ENCODE measurements at regions not wholly inside any gene's neighbourhood (a gene's known extent, or its start where the extent isn't known, plus 50 kb on each side); places are given as distances from the start of the nearest gene placed in this dataset.
"Not testable (repeated sequence)": the region's sequence is repeated elsewhere in the genome, so short reads cannot be mapped to it uniquely, and the experiment has no call there.

- no peaks in the 10 kb centered on the region for H3K4me1 ChIP-seq (ENCODE audit: insufficient read depth, low read length)
- no peaks in the 10 kb centered on the region for H3K27me3 ChIP-seq (ENCODE audit: control insufficient read depth in 1 of 2, insufficient read depth in 2 of 2, low read length in 2 of 2)
- no peak overlapping the region for H3K4me3 ChIP-seq (ENCODE audit: low read depth in 1 of 2, low read length in 2 of 2)
- no peaks in the 10 kb centered on the region for H3K9me3 ChIP-seq (ENCODE audit: low read length)
- H3K9ac ChIP-seq (ENCODE audit: low read length), result no peak overlapping the region
- no peak overlapping the region for H3K27ac ChIP-seq (ENCODE audit: low read depth, low read length)
- H3K36me3 ChIP-seq (ENCODE audit: insufficient read depth, low read length), result no peaks in the 10 kb centered on the region
Measured at GRCh38 chr5:4614088-4614487, 526.0 kb upstream of the ADAMTS16 start.

- H3K4me1 ChIP-seq (ENCODE audit: insufficient read depth, low read length); H3K9ac ChIP-seq (ENCODE audit: low read length); H3K36me3 ChIP-seq (ENCODE audit: insufficient read depth, low read length); H3K27ac ChIP-seq (ENCODE audit: low read depth, low read length); H3K9me3 ChIP-seq (ENCODE audit: low read length); H3K4me3 ChIP-seq (ENCODE audit: low read depth in 1 of 2, low read length in 2 of 2); H3K27me3 ChIP-seq (ENCODE audit: control insufficient read depth in 1 of 2, insufficient read depth in 2 of 2, low read length in 2 of 2): not testable (repeated sequence)
Measured at GRCh38 chr5:4615369-4615768, 524.8 kb upstream of the ADAMTS16 start.

GRCh38 chr5:4625206-4625896 lies 514.8 kb upstream of the ADAMTS16 start:
- H3K4me1 ChIP-seq (ENCODE audit: insufficient read depth, low read length), result no peaks in the 10 kb centered on the region
- H3K36me3 ChIP-seq (ENCODE audit: insufficient read depth, low read length), result no peaks in the 10 kb centered on the region
- H3K27me3 ChIP-seq (ENCODE audit: control insufficient read depth in 1 of 2, insufficient read depth in 2 of 2, low read length in 2 of 2), result no peaks in the 10 kb centered on the region
- H3K4me3 ChIP-seq (ENCODE audit: low read depth in 1 of 2, low read length in 2 of 2), result no peak overlapping the region
- no peaks in the 10 kb centered on the region for H3K9me3 ChIP-seq (ENCODE audit: low read length)
- H3K27ac ChIP-seq (ENCODE audit: low read depth, low read length), result no peak overlapping the region
- H3K9ac ChIP-seq (ENCODE audit: low read length), result no peak overlapping the region

- Histone ChIP-seq H3K27me3 (ENCODE audit: control insufficient read depth in 1 of 2, insufficient read depth in 2 of 2, low read length in 2 of 2) (no peaks in the 10 kb centered on the region), H3K9ac (ENCODE audit: low read length) (no peak overlapping the region), H3K36me3 (ENCODE audit: insufficient read depth, low read length) (no peaks in the 10 kb centered on the region), H3K9me3 (ENCODE audit: low read length) (no peaks in the 10 kb centered on the region), H3K27ac (ENCODE audit: low read depth, low read length) (no peak overlapping the region), H3K4me3 (ENCODE audit: low read depth in 1 of 2, low read length in 2 of 2) (no peak overlapping the region), H3K4me1 (ENCODE audit: insufficient read depth, low read length) (no peaks in the 10 kb centered on the region)
Measured at GRCh38 chr5:4627131-4627530, 513.0 kb upstream of the ADAMTS16 start.

GRCh38 chr5:4627929-4628328 lies 512.2 kb upstream of the ADAMTS16 start:
- Histone ChIP-seq H3K4me3 (ENCODE audit: low read depth in 1 of 2, low read length in 2 of 2) (no peak overlapping the region), H3K4me1 (ENCODE audit: insufficient read depth, low read length) (no peaks in the 10 kb centered on the region), H3K9ac (ENCODE audit: low read length) (no peak overlapping the region), H3K27me3 (ENCODE audit: control insufficient read depth in 1 of 2, insufficient read depth in 2 of 2, low read length in 2 of 2) (no peaks in the 10 kb centered on the region), H3K36me3 (ENCODE audit: insufficient read depth, low read length) (no peaks in the 10 kb centered on the region), H3K9me3 (ENCODE audit: low read length) (no peaks in the 10 kb centered on the region), H3K27ac (ENCODE audit: low read depth, low read length) (no peak overlapping the region)

- no peaks in the 10 kb centered on the region for H3K36me3 ChIP-seq (ENCODE audit: insufficient read depth, low read length)
Measured at GRCh38 chr5:4628645-4629385, 511.3 kb upstream of the ADAMTS16 start.

GRCh38 chr5:4630031-4630430 lies 510.1 kb upstream of the ADAMTS16 start:
- Histone ChIP-seq H3K4me3 (ENCODE audit: low read depth in 1 of 2, low read length in 2 of 2) (no peak overlapping the region), H3K9ac (ENCODE audit: low read length) (no peak overlapping the region), H3K27ac (ENCODE audit: low read depth, low read length) (no peak overlapping the region), H3K9me3 (ENCODE audit: low read length) (no peaks in the 10 kb centered on the region), H3K4me1 (ENCODE audit: insufficient read depth, low read length) (no peaks in the 10 kb centered on the region), H3K36me3 (ENCODE audit: insufficient read depth, low read length) (no peaks in the 10 kb centered on the region), H3K27me3 (ENCODE audit: control insufficient read depth in 1 of 2, insufficient read depth in 2 of 2, low read length in 2 of 2) (no peaks in the 10 kb centered on the region)

More at GRCh38 chr5:4628645-4629385, 511.3 kb upstream of the ADAMTS16 start:
- Histone ChIP-seq H3K4me3 (ENCODE audit: low read depth in 1 of 2, low read length in 2 of 2) (no peak overlapping the region), H3K27ac (ENCODE audit: low read depth, low read length) (no peak overlapping the region), H3K4me1 (ENCODE audit: insufficient read depth, low read length) (no peaks in the 10 kb centered on the region), H3K9ac (ENCODE audit: low read length) (no peak overlapping the region), H3K27me3 (ENCODE audit: control insufficient read depth in 1 of 2, insufficient read depth in 2 of 2, low read length in 2 of 2) (no peaks in the 10 kb centered on the region), H3K9me3 (ENCODE audit: low read length) (no peaks in the 10 kb centered on the region)

GRCh38 chr5:4634342-4634741 lies 505.8 kb upstream of the ADAMTS16 start:
- H3K27me3 ChIP-seq (ENCODE audit: control insufficient read depth in 1 of 2, insufficient read depth in 2 of 2, low read length in 2 of 2), result no peaks in the 10 kb centered on the region

GRCh38 chr5:4636378-4636777 lies 503.8 kb upstream of the ADAMTS16 start:
- no peak overlapping the region for H3K4me3 ChIP-seq (ENCODE audit: low read depth in 1 of 2, low read length in 2 of 2)
- no peaks in the 10 kb centered on the region for H3K36me3 ChIP-seq (ENCODE audit: insufficient read depth, low read length)
- H3K9ac ChIP-seq (ENCODE audit: low read length), result no peak overlapping the region
- H3K27me3 ChIP-seq (ENCODE audit: control insufficient read depth in 1 of 2, insufficient read depth in 2 of 2, low read length in 2 of 2), result no peaks in the 10 kb centered on the region
- no peaks in the 10 kb centered on the region for H3K9me3 ChIP-seq (ENCODE audit: low read length)
- H3K4me1 ChIP-seq (ENCODE audit: insufficient read depth, low read length), result no peaks in the 10 kb centered on the region
- H3K27ac ChIP-seq (ENCODE audit: low read depth, low read length), result no peak overlapping the region

More at GRCh38 chr5:4634342-4634741, 505.8 kb upstream of the ADAMTS16 start:
- H3K4me3 ChIP-seq (ENCODE audit: low read depth in 1 of 2, low read length in 2 of 2), result no peak overlapping the region
- no peaks in the 10 kb centered on the region for H3K9me3 ChIP-seq (ENCODE audit: low read length)
- H3K9ac ChIP-seq (ENCODE audit: low read length), result no peak overlapping the region
- no peaks in the 10 kb centered on the region for H3K36me3 ChIP-seq (ENCODE audit: insufficient read depth, low read length)
- no peaks in the 10 kb centered on the region for H3K4me1 ChIP-seq (ENCODE audit: insufficient read depth, low read length)
- no peak overlapping the region for H3K27ac ChIP-seq (ENCODE audit: low read depth, low read length)

GRCh38 chr5:4639946-4640345 lies 500.2 kb upstream of the ADAMTS16 start:
- Histone ChIP-seq H3K27ac (ENCODE audit: low read depth, low read length) (no peak overlapping the region), H3K4me3 (ENCODE audit: low read depth in 1 of 2, low read length in 2 of 2) (no peak overlapping the region), H3K9me3 (ENCODE audit: low read length) (no peaks in the 10 kb centered on the region), H3K4me1 (ENCODE audit: insufficient read depth, low read length) (no peaks in the 10 kb centered on the region), H3K9ac (ENCODE audit: low read length) (no peak overlapping the region), H3K36me3 (ENCODE audit: insufficient read depth, low read length) (no peaks in the 10 kb centered on the region), H3K27me3 (ENCODE audit: control insufficient read depth in 1 of 2, insufficient read depth in 2 of 2, low read length in 2 of 2) (no peaks in the 10 kb centered on the region)

- H3K36me3 ChIP-seq (ENCODE audit: insufficient read depth, low read length), result no peaks in the 10 kb centered on the region
- no peak overlapping the region for H3K9ac ChIP-seq (ENCODE audit: low read length)
- no peaks in the 10 kb centered on the region for H3K27me3 ChIP-seq (ENCODE audit: control insufficient read depth in 1 of 2, insufficient read depth in 2 of 2, low read length in 2 of 2)
- no peaks in the 10 kb centered on the region for H3K9me3 ChIP-seq (ENCODE audit: low read length)
- H3K4me1 ChIP-seq (ENCODE audit: insufficient read depth, low read length), result no peaks in the 10 kb centered on the region
- H3K27ac ChIP-seq (ENCODE audit: low read depth, low read length), result no peak overlapping the region
- H3K4me3 ChIP-seq (ENCODE audit: low read depth in 1 of 2, low read length in 2 of 2), result no peak overlapping the region
Measured at GRCh38 chr5:4640795-4641194, 499.3 kb upstream of the ADAMTS16 start.

GRCh38 chr5:4642525-4642924 lies 497.6 kb upstream of the ADAMTS16 start:
- Histone ChIP-seq H3K4me1 (ENCODE audit: insufficient read depth, low read length) (no peaks in the 10 kb centered on the region), H3K27me3 (ENCODE audit: control insufficient read depth in 1 of 2, insufficient read depth in 2 of 2, low read length in 2 of 2) (no peaks in the 10 kb centered on the region), H3K36me3 (ENCODE audit: insufficient read depth, low read length) (no peaks in the 10 kb centered on the region), H3K4me3 (ENCODE audit: low read depth in 1 of 2, low read length in 2 of 2) (no peak overlapping the region), H3K27ac (ENCODE audit: low read depth, low read length) (no peak overlapping the region), H3K9me3 (ENCODE audit: low read length) (no peaks in the 10 kb centered on the region), H3K9ac (ENCODE audit: low read length) (no peak overlapping the region)

Data from muscle layer of colon (tissue), 2 donors.